NCI-H2196 (cell line): ENCODE measurements at regions not wholly inside any gene's neighbourhood (a gene's known extent, or its start where the extent isn't known, plus 50 kb on each side); places are given as distances from the start of the nearest gene placed in this dataset.
"Not testable (repeated sequence)": the region's sequence is repeated elsewhere in the genome, so short reads cannot be mapped to it uniquely, and the experiment has no call there.

Source experiments
- DNase-seq: peaks from one replicate; lab custom pipeline; 2025; ENCODE audit not compliant: unreplicated experiment; lab: John Stamatoyannopoulos, UW

DNA sequence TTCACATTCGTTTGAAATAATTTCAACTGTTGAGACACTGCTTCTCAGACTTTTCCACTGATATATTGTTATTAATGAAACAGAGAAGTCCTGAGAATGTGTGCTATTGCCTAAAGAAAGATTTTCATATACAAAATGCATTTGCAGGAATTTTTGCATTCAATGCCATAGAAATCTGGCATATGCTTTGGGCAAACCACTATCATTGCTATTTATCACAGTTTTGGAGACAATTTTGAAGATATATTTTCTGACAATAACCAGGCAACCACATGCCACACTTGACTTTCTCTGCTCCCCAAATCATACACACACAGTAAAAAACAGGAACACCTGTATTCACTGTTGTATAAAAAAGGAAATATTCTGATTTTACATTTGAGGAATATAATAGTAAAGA, 1303.7 kb upstream of the IGFBP7 start:
- DNase-seq = no peak

GRCh38 chr4:58411904-58412303, 1301.7 kb upstream of the IGFBP7 start:
- no peak for DNase-seq

- no peak for DNase-seq
Observed at GRCh38 chr4:58406762-58407161, 1296.6 kb upstream of the IGFBP7 start.

GRCh38 chr4:58368221-58368620, 1258.0 kb upstream of the IGFBP7 start:
- no peak for DNase-seq

DNA sequence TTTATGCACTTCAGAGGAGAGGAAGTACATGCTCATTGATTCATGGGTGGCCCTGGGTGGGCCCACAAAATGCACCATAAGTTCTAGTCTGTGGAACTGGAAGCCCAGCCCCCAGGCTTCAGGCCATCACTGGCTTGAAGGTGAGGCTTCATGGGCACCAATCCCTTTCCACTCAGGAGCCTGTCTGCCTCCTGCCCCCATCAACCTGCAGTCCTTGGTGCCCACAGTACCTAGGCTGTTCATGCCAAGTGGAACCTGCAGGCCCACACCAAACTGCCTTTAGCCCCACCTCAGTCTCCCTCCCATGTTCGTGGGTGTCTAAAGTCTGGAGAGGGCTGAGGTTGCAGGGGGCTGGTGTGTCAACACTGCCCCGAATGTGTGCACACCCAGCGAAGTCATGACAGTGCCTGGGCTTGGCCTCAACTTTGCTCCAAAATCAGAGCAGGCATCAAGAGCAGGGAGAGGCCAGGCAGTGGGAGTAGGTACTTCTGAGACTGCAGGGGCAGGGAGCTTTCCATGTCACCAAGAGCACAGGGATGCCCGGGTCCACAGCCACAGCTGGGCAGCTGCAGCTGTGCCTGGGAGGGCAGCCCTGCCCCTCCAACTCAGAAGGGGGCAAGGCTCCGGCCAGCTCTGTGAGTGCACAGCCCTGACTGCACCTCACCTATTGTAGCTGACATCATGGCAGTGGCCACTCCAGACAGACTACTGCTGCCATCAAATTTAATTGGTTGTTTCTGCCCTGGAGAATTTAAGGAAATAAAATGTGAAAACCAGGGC, 1250.4 kb upstream of the IGFBP7 start:
- no peak for DNase-seq

- DNase-seq = no peak
Observed at GRCh38 chr4:58359590-58359989, 1249.4 kb upstream of the IGFBP7 start.

- no peak for DNase-seq
Observed at GRCh38 chr4:58357947-58358346, 1247.8 kb upstream of the IGFBP7 start.

DNA sequence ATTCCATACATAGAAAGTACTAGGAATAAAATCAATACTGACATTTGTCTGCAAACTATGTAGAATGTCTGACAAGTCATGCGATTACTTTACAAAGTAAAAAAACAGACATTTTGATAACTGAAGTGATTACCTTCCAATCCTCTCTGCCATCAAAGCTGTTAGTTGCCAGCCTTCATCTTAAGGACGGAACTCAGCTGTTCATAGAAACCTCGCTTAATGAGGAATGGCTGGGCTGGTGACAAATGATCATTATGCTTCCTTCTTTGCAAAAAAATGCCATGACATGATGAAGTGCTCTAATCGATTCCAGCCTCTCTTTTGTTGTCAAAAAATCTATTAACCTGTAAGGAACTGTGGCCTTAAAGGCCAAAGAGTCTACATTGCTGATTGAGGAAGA, 1214.9 kb upstream of the IGFBP7 start:
- no peak for DNase-seq

DNA sequence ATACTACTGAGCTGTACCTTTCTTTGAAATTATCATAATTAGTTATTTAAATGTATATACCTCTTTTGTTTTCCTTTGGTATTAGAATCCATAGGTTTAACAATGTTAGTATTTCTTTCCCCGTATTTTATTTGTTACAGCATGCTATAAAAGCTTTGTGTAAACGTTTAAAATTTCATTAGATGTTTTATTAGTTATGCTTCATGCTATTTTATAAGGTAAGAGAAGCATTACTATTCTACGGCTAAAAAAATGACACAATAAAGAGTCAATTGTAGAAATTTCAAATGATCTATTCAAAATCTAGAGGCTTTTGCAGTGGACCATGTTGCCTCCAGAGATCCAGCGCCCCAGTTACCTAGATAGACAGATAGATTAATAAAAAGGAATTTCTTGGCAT, 1203.3 kb upstream of the IGFBP7 start:
- no peak for DNase-seq

- no peak for DNase-seq
Observed at GRCh38 chr4:58303456-58303855, 1193.3 kb upstream of the IGFBP7 start.

- DNase-seq = no peak
Observed at GRCh38 chr4:58301376-58301999, 1191.3 kb upstream of the IGFBP7 start.

- no peak for DNase-seq
Observed at GRCh38 chr4:58286335-58286734, 1176.2 kb upstream of the IGFBP7 start.

DNA sequence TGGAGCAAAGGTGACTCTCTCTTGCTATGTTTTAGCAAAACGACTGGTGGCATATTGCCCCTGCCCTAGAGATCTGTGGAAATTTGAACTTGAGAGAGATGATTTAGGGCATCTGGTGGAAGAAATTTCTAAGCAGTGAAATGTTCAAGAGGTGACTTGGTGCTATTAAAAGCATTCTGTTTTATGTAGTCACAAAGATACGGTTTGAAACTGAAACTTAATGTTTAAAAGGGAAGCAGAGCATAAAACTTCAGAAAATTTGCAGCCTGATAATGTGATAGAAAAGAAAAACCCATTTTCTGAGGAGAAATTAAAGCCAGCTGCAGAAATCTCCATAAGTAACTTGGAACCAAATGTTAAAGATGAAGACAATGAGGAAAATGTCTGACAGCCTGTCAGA, 1170.7 kb upstream of the IGFBP7 start:
- DNase-seq = not testable (repeated sequence)

- DNase-seq = no peak
Observed at GRCh38 chr4:58275856-58276255, 1165.7 kb upstream of the IGFBP7 start.

- no peak for DNase-seq
Observed at GRCh38 chr4:58274553-58274952, 1164.4 kb upstream of the IGFBP7 start.

GRCh38 chr4:58272311-58272710, 1162.1 kb upstream of the IGFBP7 start:
- DNase-seq = no peak

GRCh38 chr4:58265734-58266133, 1155.5 kb upstream of the IGFBP7 start:
- DNase-seq = no peak

DNA sequence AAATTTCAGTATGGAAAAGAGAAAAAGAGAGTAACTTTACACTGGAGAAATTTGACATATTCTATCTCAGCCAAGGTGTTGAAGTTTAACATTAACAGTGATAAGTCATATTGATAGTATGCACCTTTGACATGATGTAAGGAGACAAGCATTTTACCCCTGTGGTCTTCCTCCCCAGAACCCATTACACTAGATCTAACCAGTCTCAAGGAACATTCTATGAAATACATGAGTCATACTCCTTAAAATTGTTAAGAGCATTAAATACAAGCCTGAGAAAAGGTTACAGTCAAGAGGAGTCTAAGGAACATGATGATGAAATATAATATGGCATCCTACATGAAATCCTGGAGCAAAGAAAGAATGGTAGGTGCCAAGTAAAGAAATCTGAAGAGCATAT, 1151.3 kb upstream of the IGFBP7 start:
- DNase-seq = no peak

- DNase-seq = no peak
Observed at GRCh38 chr4:58254291-58254690, 1144.1 kb upstream of the IGFBP7 start.

DNA sequence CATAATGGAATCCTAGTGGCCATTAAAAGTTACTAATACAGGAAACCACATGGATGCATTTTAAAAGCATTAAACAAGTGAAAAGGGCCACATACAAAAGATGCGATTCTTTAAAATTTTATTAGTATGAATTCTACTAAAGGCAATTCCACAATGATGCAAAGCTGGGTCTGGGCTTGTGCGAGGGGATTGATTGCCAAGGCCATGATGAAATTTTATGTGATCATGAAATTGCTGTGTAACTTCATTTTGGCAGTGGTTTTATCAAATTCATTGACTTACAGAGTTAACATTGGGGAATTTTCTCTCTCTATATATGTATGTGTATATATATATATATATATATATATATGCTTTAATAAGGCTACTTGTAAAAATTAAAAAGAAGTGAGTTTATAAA, 1142.5 kb upstream of the IGFBP7 start:
- DNase-seq = no peak

- DNase-seq = no peak
Observed at GRCh38 chr4:58247792-58248191, 1137.6 kb upstream of the IGFBP7 start.

GRCh38 chr4:58225460-58225859, 1115.3 kb upstream of the IGFBP7 start:
- DNase-seq = no peak

DNA sequence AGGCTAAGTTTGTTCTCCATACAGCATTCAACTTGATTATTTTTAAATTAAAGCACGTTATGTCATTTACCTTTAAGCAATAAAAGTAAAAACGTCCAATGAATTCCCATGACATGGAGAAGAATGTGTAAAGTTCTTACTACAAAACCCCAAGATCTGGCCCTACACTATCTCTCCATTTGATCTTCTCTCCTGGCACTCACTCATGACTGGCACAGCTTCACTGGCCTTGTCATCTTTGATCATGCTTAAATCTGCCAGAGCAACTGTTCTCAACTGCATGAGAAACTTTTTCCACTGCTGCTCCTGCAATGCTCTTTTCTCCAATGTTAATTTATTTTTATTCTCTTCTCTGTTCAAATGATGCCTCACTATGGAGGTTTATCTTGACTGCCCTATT, 1109.0 kb upstream of the IGFBP7 start:
- DNase-seq = no peak
